H9 (cell line): ENCODE measurements at regions not wholly inside any gene's neighbourhood (a gene's known extent, or its start where the extent isn't known, plus 50 kb on each side); places are given as distances from the start of the nearest gene placed in this dataset.

Experiments
- DNase-seq: peaks from one replicate; pipeline ENCODE4 v3.0.0-alpha.2; 2017
- H2AFZ ChIP-seq: one replicate; pipeline ENCODE4 v1.6.1; 2013; ENCODE audit warnings: mild to moderate bottlenecking, low read length, control low read depth, moderate library complexity
- H2AK5ac ChIP-seq: 2 replicates; pipeline ENCODE4 v1.6.1; 2013; ENCODE audit warnings: low read length, control low read depth, mixed read lengths; ENCODE audit not compliant: insufficient read length
- H2BK120ac ChIP-seq: one replicate; pipeline ENCODE4 v1.6.1; 2013; ENCODE audit warnings: low read depth, mild to moderate bottlenecking, low read length, control low read depth, inconsistent platforms; ENCODE audit not compliant: poor library complexity, severe bottlenecking
- H2BK12ac ChIP-seq: 2 replicates; pipeline ENCODE4 v1.6.1; 2013; ENCODE audit warnings: low read length, control low read depth, mixed read lengths, low read depth; ENCODE audit not compliant: insufficient read length
- H2BK15ac ChIP-seq: 2 replicates; pipeline ENCODE4 v1.6.1; 2013; ENCODE audit warnings: low read depth, low read length, control low read depth
- H2BK20ac ChIP-seq: one replicate; pipeline ENCODE4 v1.6.1; 2013; ENCODE audit warnings: low read depth, mild to moderate bottlenecking, low read length, control low read depth, inconsistent platforms; ENCODE audit not compliant: poor library complexity, severe bottlenecking
- H2BK5ac ChIP-seq: 2 replicates; pipeline ENCODE4 v1.6.1; 2013; ENCODE audit warnings: low read length, control low read depth, mixed read lengths; ENCODE audit not compliant: insufficient read length
- H3K14ac ChIP-seq: 2 replicates; pipeline ENCODE4 v1.6.1; 2013; ENCODE audit warnings: low read length, control low read depth; ENCODE audit not compliant: insufficient read depth
- H3K18ac ChIP-seq: 2 replicates; pipeline ENCODE4 v1.6.1; 2013; ENCODE audit warnings: low read depth, mild to moderate bottlenecking, mixed read lengths, low read length, control low read depth; ENCODE audit not compliant: insufficient read length
- H3K23ac ChIP-seq: 2 replicates; pipeline ENCODE4 v1.6.1; 2013; ENCODE audit warnings: low read length, control low read depth, mixed read lengths, low read depth; ENCODE audit not compliant: insufficient read length
- H3K23me2 ChIP-seq: 2 replicates; pipeline ENCODE4 v1.6.1; 2013; ENCODE audit warnings: low read depth, mild to moderate bottlenecking, mixed read lengths, low read length, control low read depth; ENCODE audit not compliant: insufficient read length, poor library complexity, severe bottlenecking
- H3K27ac ChIP-seq: 2 replicates; pipeline ENCODE4 v1.5.1; 2013; ENCODE audit warnings: low read length, control low read depth, mixed read lengths, low read depth; ENCODE audit not compliant: insufficient read length
- H3K27me3 ChIP-seq: 2 replicates; pipeline ENCODE4 v1.6.1; 2013; ENCODE audit warnings: low read length, control low read depth, inconsistent platforms; ENCODE audit not compliant: insufficient read depth
- H3K4ac ChIP-seq: 2 replicates; pipeline ENCODE4 v1.6.1; 2013; ENCODE audit warnings: low read depth, mild to moderate bottlenecking, control low read depth, inconsistent platforms, low read length, moderate library complexity
- H3K4me1 ChIP-seq: 2 replicates; pipeline ENCODE4 v1.6.1; 2013; ENCODE audit warnings: low read length, control low read depth, inconsistent platforms; ENCODE audit not compliant: insufficient read depth
- H3K4me2 ChIP-seq: 2 replicates; pipeline ENCODE4 v1.6.1; 2013; ENCODE audit warnings: low read length, control low read depth, mixed read lengths; ENCODE audit not compliant: insufficient read length, insufficient read depth
- H3K56ac ChIP-seq: 2 replicates; pipeline ENCODE4 v1.6.1; 2013; ENCODE audit warnings: low read depth, mild to moderate bottlenecking, mixed read lengths, low read length, control low read depth; ENCODE audit not compliant: insufficient read length
- H3K79me1 ChIP-seq: 2 replicates; pipeline ENCODE4 v1.6.1; 2013; ENCODE audit warnings: low read depth, mild to moderate bottlenecking, moderate library complexity, low read length, control low read depth, inconsistent platforms; ENCODE audit not compliant: insufficient read depth, poor library complexity, severe bottlenecking
- H3K79me2 ChIP-seq: 2 replicates; pipeline ENCODE4 v1.6.1; 2013; ENCODE audit warnings: low read length, control low read depth, inconsistent platforms; ENCODE audit not compliant: insufficient read depth
- H3K9ac ChIP-seq: 2 replicates; pipeline ENCODE4 v1.6.1; 2013; ENCODE audit warnings: low read length, control low read depth, mixed read lengths; ENCODE audit not compliant: insufficient read length; ENCODE audit errors: extremely low read depth
- H3K9me3 ChIP-seq: one replicate; pipeline ENCODE4 v1.6.1; 2013; ENCODE audit warnings: low read depth, low read length, inconsistent platforms; ENCODE audit not compliant: control insufficient read depth
- H3T11ph ChIP-seq: one replicate; pipeline ENCODE4 v1.6.1; 2013; ENCODE audit warnings: mild to moderate bottlenecking, low read length, control low read depth, inconsistent platforms
- H4K20me1 ChIP-seq: one replicate; pipeline ENCODE4 v1.6.1; 2013; ENCODE audit not compliant: control insufficient read depth, insufficient read length, insufficient read depth
- H4K5ac ChIP-seq: 2 replicates; pipeline ENCODE4 v1.6.1; 2013; ENCODE audit warnings: low read depth, mild to moderate bottlenecking, mixed read lengths, low read length, control low read depth; ENCODE audit not compliant: insufficient read length
- H4K8ac ChIP-seq: replicated peaks from 2 replicates; pipeline ENCODE4 v1.6.1; 2013; ENCODE audit warnings: low read length, control low read depth, mixed read lengths, low read depth; ENCODE audit not compliant: insufficient read length
- H4K91ac ChIP-seq: 2 replicates; pipeline ENCODE4 v1.6.1; 2013; ENCODE audit warnings: low read depth, mild to moderate bottlenecking, moderate library complexity, mixed read lengths, low read length, control low read depth; ENCODE audit not compliant: insufficient read length
- H3K27ac Mint-ChIP-seq, 3 experiments: 2 replicates in 2 of 3; 3 replicates in 1 of 3; pipeline ENCODE4 v1.8.0; 2020 to 2021; ENCODE audit warnings: mixed read lengths in 3 of 3, mild to moderate bottlenecking in 1 of 3, moderate library complexity in 1 of 3
- H3K27me3 Mint-ChIP-seq: 2 replicates; pipeline ENCODE4 v1.8.0; 2021; ENCODE audit warnings: low read depth, mild to moderate bottlenecking, moderate library complexity, mixed read lengths
- H3K36me3 Mint-ChIP-seq, 3 experiments: 2 replicates in 2 of 3; 3 replicates in 1 of 3; pipeline ENCODE4 v1.8.0; 2020 to 2021; ENCODE audit warnings: low read depth in 3 of 3, mixed read lengths in 3 of 3; ENCODE audit not compliant: insufficient read depth in 1 of 3
- H3K4me1 Mint-ChIP-seq, 2 experiments: 2 replicates each; pipeline ENCODE4 v1.8.0; 2020; ENCODE audit warnings: mixed read lengths in 2 of 2
- H3K4me3 Mint-ChIP-seq, 2 experiments: 2 replicates in 1 of 2; 3 replicates in 1 of 2; pipeline ENCODE4 v1.8.0; 2020 to 2021; ENCODE audit warnings: mild to moderate bottlenecking in 2 of 2, mixed read lengths in 2 of 2, moderate library complexity in 1 of 2
- H3K9me3 Mint-ChIP-seq, 2 experiments: 2 replicates in 1 of 2; 3 replicates in 1 of 2; pipeline ENCODE4 v1.8.0; 2020; ENCODE audit warnings: mild to moderate bottlenecking in 2 of 2, mixed read lengths in 2 of 2, moderate library complexity in 1 of 2
- CTCF ChIP-seq: fragments of 200-600 bp; sonication (generic); conservative IDR thresholded peaks from 3 replicates; pipeline ENCODE4 v1.8.0; 2021; ENCODE audit warnings: antibody characterized with exemption, mild to moderate bottlenecking
- WGBS: extraction: QIAGEN DNeasy Blood & Tissue Kit; methylation state at CpG from one replicate; pipeline ENCODE4 v1.1.7; 2013; ENCODE audit warnings: missing lambda C conversion rate, low lambda C conversion rate, mixed read lengths; ENCODE audit not compliant: insufficient read length; ENCODE audit errors: extremely low coverage; 5-methylcytosine and 5-hydroxymethylcytosine counted together

GRCh38 chr14:76615331-76615730 is 145.9 kb upstream of the VASH1 start:
- Mint-ChIP-seq H3K4me1 (peaks cover 34 to 38% of the 10 kb centered on the region in 2 experiments), H3K36me3 (peaks cover 2 to 11% (median 2%) of the 10 kb centered on the region in 3 experiments; a peak in 6 of 7 replicates), H3K9me3 (peaks cover 13 to 19% of the 10 kb centered on the region in 2 experiments), H3K4me3 (no peak overlapping the region), H3K27me3 (peaks cover 7% of the 10 kb centered on the region; the same call in 1 of the 2 replicates), H3K27ac (no peak overlapping the region)
- Histone ChIP-seq H3K56ac (no peak overlapping the region), H3K4me1 (peaks cover 9% of the 10 kb centered on the region; the same call in 1 of the 2 replicates), H4K8ac (no peak overlapping the region), H3K4ac (no peak overlapping the region), H3T11ph (no peak overlapping the region), H2AFZ (no peak overlapping the region), H3K27me3 (no peaks in the 10 kb centered on the region; the same call in 1 of the 2 replicates), H3K79me1 (no peaks in the 10 kb centered on the region), H4K5ac (no peak overlapping the region), H3K4me2 (no peak overlapping the region), H2BK5ac (no peak overlapping the region), H4K20me1 (no peaks in the 10 kb centered on the region), H3K23me2 (no peaks in the 10 kb centered on the region), H3K79me2 (no peaks in the 10 kb centered on the region), H2AK5ac (no peak overlapping the region), H3K23ac (no peak overlapping the region), H4K91ac (no peak overlapping the region), H3K14ac (no peak overlapping the region), H3K18ac (no peak overlapping the region), H2BK12ac (no peak overlapping the region), H2BK15ac (no peak overlapping the region), H2BK20ac (no peak overlapping the region), H3K9me3 (no peaks in the 10 kb centered on the region), H3K27ac (no peak overlapping the region), H2BK120ac (no peak overlapping the region), H3K9ac (no peak overlapping the region)
- no CpG with 5 or more reads among the region's 9 CpGs for WGBS
- no peak for TF ChIP-seq CTCF
- no peak for DNase-seq
